Dermis microvascular lymphatic vessel endothelial cell (primary cell): ENCODE measurements at regions not wholly inside any gene's neighbourhood (a gene's known extent, or its start where the extent isn't known, plus 50 kb on each side); places are given as distances from the start of the nearest gene placed in this dataset.

Experiments used
- DNase-seq, 2 donors: peaks; one replicate each; pipeline versions ENCODE4 v3.0.0 to v3.0.0-alpha.2; 2010; ENCODE audit warnings: low read depth in 2 of 2

DNA sequence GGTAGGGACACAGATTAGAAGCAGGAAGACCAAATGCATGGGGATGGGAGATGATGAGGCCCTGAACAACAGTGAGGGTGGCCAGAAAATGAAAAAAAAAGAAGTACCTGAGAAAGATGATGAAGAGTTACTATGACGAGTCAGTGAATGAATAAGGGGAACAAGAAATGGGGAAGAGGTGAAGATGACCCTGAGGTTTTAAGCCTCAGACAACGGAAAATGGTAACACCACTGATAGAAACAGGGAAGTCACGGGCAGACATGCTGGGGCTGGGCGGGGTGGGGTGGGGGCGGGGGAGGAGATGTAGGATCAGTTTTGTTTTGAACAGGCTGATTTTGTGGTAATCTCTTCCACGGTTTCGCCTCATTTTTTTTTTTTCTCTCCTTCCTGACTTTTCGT, 205.1 kb upstream of the CADM1 start:
- DNase-seq: no peak

DNA sequence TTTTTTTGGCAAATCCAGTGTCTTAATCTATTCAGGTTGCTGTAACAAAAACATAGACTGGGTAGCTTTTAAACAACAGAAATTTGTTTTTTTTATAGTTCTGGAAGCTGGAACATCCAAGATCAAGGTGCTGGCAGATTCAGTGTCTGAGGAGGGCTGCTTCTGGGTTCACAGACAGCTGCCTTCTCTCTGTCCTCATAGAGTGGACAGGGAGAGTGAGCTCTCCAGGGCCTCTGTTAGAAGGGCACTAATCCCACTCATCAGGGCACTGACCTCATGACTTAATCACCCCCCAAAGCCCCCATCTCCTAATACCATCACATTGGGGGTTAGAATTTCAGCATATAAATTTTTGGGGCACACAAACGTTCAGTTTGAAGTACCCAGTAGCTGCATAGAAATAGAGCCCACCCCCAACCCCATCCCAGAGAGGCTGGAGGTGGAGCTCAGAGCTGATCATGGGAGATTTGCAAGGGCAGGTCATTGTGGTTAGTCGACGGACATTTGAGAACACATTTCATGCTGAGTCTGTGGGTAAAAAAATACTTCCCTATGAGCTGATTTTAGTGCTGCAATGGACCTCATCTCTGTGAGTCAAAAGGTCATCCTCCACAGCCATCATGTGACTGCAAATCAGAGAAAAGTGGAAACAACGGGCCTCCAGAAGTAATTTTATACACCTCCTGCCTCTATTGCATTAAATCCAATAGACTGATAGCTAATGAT, 203.1 kb upstream of the CADM1 start:
- no peak for DNase-seq

DNA sequence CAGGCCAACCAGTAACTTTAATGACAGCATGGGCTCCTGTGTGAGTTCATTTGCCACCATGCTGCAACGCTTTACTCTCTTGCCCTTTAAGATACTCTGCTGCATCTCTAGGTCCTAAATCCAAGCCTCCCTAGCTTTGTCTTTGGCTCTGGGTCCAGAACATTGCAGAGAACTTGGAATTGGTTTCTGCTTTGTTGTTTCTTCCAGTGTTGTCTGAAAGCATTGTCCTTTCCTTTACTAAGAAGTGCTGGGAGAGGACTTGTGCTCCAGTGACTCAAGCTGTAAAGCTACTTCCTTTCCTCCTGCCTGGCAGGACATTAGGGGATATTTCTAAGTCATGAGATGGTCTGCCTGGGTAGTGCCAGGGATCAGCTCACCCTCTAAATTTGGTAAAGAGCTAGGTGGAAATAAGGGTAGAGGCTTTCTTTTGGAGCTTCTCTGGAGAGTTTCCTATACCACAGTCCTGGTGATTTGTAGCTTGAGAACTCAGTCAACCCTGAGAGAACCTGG, 202.5 kb upstream of the CADM1 start:
- DNase-seq: no peak

DNA sequence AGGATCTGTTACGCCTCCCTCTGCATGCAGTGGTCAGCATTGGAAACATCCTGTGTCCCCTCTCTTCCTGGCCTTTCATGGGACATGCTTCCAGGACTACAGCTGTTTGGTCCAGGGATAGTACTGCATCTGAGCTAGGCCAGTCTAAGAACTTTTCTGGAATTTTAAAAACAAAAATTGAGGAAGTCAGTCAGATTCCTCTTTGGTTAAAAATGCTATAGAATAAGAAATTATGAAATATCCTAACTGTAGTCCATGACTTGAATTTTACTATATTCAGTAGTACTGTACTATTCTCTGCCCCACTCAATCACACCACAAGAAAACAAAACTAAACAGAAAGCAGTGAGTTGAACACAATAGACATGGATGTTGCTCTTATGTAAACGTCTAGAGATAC, 201.0 kb upstream of the CADM1 start:
- no peak for DNase-seq

DNA sequence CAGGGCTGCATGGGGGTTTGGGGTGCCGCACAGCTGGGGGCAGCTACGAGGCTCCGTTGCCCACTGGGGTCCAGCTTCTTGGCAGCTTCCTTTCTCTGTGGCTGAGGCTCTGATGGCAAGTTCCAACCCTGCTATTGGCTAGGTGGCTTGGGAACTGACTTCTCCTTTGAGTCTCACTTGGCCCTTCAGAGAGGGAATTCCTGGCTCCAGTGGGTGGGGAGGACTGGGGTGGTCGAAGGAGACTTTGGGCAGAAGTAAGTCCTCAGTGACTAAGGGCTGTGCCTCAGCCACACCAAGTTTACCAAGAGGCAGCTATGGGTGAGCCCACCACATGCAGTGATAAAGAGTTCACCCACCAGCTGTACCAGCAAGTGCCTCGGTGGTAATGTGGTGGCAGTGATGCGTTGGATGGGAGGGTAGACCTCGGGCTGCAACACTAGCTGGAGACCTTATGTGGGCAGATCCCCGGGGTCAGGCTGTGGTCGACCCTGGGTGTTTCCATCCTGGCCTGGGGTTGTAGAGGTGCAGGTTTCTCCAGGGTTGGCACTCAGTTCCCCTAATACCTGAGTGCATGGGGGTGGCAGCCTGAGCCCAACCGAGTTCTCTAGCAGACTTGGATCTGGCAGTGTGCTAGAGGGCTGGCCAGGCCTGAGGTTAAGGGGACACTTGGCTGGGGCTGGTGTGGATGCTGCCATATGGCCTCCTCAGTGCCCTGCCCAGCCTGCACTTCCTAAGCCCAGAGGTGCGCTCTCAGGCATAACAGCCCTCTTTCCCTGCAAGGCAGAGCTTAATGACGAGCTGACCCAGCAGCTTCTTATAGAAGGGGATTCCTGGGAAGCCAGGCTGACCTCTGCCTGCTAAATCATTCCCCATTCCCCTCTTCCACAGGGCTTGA, 197.0 kb upstream of the CADM1 start:
- no peak for DNase-seq

DNA sequence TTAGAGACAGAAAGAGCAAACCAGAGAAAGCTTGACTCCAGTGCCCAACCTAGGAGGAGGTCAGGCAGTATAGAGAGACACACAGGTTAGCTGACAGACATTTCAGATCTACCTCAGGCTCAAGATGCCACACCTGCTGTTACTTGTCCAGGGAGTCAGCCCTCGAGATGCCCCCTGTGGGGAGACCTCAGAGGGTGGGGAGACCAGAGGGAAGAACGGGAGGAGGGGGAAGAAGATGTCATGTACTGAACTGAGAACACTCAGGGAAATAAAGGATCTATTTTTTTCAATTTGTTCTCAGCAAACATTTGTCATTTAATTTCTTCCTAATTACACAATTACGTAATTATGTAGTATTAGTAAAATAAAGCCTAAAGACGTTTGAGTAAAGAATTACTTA, 196.3 kb upstream of the CADM1 start:
- DNase-seq: no peak

DNA sequence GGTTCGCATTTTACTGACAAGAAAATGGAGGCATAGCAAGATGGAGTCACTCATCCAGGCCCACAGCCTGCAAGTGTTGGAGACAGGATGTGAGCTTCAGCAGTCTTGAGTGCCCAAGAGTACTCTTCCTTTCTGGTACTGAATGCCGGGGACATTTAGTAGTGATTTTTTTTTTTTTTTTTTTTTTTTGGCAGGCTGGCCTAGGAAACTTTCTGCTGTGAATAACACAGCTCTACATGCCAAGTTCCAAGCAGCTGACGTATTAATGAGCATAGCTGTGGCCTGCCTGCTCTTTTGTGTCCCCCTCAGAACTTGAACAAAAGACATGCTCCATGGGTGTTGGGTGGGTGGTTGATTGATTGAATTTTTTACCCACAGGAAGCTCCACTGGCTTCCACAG, 195.5 kb upstream of the CADM1 start:
- no peak for DNase-seq

DNA sequence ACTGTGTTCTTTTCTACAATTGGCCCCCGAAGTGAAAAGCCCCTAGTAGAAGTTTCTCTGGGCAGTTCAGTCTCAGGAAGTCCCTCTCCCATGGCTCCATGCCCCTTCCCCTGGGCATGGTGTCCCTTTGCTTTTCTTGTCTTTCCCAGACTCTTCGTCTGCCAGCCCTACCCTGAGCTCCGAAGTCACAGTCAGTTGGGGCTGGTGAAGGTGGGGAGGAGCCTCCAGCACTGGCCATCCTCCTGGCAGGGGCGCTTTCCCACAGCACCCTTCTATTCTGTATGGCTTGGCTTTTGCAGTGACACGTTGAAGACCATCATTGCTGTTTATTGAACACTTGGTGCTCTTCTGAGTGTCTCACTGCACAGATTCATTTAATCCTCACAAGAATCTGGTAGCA, 195.1 kb upstream of the CADM1 start:
- no peak for DNase-seq

DNA sequence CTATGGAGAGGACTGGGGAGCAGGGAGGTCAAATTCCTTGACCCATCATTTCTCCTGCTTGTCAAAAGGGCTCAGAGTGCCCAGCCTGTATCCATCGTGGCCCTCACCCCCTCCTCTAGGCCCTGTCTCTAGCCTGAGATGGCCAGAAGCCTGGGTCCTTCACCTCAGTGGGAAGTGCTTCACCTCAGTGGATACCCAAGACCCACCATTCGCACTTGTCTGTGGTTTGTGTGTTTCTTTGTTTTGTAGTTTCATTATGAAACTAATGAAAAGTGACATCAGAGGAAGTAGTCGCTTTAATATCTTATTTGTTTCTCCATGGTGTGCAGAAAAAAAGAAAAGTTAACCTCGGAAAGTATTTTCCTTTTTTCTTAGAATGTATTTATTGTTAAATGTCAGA, 194.0 kb upstream of the CADM1 start:
- no peak for DNase-seq

DNA sequence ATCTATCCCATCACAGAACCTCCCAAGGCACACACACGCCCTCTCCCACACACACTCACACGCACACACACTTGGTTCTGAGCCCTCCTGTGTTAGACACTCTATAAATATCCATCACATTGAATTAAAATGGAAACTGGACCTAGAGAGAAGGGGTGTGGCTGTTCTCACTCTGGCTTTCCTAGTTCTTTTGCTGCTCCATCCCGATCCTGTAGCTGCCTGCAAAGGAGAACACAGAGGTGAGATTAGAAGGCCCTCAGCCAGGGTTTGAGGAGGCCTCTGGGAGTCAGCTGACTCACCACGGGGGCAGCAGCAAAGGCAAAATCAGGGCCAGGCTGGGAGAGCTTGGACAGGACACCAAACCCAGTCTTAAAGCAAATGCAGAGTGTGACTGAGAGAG, 192.3 kb upstream of the CADM1 start:
- DNase-seq: no peak

DNA sequence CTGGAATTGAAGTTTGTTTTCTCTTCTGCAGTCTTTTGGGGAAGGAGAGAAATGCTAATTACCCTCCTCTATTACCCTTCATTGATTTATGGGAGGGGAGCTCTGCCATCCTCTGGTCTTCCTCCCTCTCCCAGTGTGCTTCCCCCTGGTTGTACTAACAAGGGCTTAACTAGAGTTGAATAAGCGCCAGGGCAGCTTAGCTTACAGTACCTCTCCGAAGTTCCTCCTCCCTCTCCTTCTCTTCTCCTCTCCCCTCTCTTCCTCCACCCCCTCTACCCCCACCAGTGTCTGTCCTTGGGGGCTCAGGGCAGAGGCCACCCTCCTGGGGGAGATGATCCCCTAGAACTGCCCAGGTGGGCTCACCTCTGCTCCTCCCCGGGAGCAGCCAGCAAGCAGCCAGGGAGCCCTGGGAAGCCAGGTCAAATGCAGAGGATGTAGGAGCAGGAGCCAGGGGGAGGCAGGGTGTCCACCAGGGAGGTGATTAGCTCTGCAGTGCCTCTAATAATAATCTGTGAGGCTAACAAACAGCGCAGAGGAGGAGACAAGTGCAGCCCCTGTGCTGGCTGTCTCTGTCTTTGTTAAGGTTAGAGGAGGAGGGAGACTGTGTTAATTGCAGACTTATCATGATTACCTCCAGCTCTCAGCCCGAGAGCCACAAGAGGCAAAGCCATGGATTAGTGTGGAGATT, 191.6 kb upstream of the CADM1 start:
- no peak for DNase-seq

DNA sequence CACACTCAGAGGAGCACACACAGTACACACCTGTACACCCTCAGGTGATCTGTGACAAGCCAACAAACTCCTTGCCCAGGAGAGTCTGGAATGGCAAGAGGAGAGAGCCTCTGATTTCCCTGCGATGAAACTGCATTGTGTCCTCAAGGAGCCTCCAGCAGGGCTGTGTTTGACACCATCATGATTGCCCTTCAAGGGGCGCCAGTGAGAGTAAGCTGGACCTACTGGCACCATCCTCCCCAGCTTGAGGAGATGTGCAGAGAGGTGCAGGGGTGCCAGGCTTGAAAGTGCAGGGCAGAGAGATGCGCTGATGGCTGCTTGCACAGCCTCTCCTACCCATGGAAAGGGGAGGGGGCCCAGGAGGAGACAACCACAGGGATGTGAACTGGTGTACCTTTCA, 188.8 kb upstream of the CADM1 start:
- no peak for DNase-seq

DNA sequence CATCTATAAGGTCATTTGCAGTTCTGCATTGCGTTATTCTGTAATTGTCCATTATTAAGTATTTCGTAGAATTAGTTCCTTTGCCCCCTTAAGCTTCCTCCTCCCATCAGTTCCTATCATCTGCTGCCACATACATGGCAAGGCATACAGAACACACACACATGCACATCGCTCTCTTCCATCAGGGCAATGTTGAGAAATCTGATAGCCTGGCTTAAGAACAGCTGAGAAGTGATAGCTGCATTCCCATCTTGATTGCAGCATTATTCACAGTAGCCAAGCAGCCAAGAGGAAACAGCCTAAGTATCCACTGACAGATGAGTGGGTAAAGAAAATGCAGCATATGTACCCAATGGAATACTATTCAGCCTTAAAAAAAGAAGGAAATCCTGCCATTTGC, 186.8 kb upstream of the CADM1 start:
- no peak for DNase-seq

DNA sequence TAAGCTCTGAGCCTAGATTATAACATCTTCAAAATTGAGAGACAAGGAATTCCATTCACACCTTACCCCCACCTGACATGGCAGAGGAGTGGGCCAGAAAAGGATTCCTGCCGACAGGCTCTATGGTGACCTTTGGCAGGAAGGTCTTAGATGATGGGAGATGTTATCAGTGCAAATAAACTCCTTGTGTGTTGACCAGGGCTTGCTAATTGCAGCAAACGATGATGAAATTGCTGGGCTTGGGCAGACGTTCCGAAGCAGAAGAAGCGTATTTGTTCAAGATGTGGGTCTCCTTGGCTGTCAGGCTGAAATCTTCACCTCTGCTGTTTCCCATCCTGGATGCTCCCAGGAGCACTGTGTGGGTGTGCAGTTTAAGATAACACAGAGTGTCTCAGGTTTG, 183.7 kb upstream of the CADM1 start:
- no peak for DNase-seq

DNA sequence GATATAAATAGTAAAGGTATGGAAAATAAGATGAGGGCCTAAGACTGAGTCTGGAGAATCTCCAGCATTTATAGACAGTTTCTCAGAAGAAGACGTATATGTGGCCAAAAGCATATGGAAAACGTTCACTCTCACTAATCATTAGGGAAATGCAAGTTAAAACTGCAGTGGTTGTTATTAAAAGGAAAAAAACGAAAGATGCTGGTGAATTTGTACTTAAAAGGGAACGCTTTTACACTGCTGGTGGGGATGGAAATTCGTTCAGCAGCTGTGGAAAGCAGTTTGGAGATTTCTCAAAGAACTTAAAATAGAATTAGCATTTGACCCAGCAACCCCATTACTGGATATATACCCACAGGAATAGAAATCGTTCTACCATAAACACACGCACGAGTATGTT, 180.5 kb upstream of the CADM1 start:
- no peak for DNase-seq

DNA sequence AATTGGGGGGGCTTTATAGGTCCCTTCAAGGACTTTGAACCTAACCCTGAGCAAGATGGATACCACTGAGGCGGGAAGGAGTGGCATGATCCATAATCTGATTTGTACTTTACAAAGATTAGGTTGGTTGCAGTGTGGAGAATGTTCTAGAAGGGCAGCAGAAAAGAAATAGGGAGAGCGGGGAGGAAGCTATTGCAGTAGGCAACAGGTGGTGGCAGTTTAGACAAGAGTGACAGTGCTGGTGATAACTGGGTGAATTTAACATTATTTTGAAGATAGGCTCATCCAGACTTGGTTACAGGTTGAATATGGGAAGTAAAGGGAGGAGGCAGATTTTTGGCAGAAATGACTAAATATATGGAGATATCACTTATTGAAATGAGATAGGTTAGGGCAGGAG, 179.9 kb upstream of the CADM1 start:
- DNase-seq: no peak

DNA sequence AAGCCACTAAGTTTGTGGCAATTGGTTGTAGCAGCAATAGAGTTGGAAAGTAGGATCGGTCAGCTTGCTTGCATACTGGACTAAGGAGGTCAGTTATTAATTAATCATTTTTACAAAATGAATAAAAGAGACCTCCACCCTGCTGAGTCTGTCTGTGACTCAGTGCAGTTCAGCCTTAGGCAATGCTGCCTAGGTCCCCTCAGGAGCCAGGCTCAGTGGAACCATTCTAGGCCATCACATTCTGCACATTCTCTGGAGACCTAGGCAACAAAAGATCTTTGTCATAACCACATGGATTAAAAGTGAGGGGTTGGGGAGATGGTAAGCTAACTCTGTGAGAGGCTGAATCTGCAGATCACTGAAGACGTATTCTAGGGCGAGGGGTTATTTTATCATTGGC, 178.7 kb upstream of the CADM1 start:
- DNase-seq: no peak

DNA sequence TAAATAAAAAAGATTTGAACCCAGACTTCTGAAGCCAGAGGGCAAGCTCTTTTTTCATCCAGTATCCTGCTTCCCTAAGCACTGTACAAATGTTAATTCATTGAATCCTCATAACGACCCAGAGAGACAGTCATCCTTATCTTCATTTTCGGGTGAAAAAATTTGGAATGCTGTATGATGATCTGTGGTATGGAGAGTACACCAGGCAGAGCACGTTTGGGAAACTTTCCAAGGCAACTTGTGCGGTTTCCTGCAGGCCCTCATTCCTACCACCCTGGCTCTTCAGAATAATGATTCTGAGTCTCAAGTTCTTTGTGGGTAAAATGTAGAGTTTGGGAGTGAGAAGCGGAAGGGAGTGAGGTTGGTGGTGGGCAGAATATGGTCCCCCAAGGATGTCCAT, 177.9 kb upstream of the CADM1 start:
- no peak for DNase-seq

DNA sequence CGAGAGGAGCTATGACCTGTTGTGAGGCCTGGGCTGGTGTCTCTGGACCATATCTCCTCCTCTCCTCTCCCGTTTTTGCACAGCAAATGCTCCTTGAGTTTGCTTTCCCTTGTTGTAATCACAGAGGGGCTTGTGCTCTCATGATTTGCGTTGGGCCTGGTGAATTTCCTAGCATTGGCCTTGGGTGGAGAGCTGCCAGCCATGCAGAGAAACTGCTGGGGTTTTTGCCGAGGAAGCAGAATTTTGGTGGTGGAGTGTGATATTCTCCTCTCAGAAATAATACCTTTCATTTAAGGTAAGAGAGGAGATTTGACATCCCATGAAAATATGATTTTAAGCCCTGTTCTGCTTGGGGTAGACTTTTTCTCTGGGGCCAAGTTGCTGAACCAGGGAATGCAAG, 175.7 kb upstream of the CADM1 start:
- DNase-seq: no peak

DNA sequence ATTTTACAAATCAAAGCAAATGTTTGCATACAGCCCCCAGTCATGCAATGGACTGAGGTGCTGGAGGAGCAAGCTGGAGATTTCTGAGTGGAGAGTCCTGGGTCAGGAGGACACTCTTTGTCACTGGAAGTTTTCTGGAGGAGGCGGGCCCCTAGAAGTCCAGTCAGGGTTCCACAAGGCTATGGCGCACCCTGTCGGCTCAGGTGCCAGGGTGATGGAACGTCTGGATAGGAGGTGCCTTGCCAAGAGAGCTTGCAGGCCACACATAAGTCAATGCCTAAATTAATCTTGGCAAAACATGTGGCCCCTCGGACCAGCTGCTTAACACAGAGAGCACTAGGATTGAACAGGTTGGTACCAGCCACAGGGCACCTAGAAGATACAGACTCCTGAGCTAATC, 174.7 kb upstream of the CADM1 start:
- no peak for DNase-seq

DNA sequence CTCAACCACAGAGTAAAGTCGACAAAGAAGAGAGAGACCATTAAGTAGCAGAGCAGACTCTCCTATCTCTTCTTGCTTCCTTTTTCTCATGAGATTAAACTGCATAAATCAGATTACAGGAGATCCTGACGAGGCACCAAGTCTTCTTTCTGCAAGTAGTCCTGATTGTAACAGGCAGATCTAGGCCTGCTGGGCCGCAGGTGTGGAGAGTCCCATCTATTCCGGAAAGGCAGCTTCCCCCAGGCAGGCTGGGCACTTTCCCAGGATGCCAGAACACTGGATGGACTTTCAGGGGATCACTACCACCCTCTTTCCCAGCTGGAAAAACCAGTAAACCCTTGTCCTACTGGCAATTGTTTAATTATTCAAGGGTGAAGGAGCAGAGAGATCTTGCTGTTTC, 173.0 kb upstream of the CADM1 start:
- DNase-seq: no peak

DNA sequence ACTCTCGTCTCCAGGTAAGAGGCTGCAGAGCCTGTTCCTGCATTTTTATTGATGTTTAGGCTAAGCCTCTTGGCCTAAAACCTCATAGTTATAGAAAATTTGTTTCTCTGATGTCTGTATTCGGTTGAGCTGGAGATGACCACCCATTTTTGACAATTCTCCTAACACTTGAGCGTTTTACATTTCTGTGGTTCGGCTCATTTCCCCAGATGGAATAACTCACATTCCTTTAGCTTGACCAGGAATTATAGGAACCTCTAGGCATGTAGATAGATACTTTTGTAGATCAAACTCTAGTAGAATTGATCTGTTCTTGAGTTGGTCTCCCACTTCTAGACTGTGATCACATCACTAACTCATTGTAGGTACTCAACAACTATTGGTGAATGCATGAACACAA, 172.6 kb upstream of the CADM1 start:
- no peak for DNase-seq
